ENCODE measurements at regions not wholly inside any gene's neighbourhood (a gene's known extent, or its start where the extent isn't known, plus 50 kb on each side); places are given as distances from the start of the nearest gene placed in this dataset.
A peak's percentile ranks its signal among the peaks of the same experiment; 100 is the strongest.

- no peaks in the 10 kb centered on the region for H3K36me3 Mint-ChIP-seq
- TF ChIP-seq CTCF (conservative IDR thresholded peaks at IDR 0.05): no peak
- no peak overlapping the region for H3K27ac Mint-ChIP-seq
- H3K4me1 Mint-ChIP-seq (ENCODE audit: unreplicated experiment): peaks cover 5% of the 10 kb centered on the region
- H3K27me3 Mint-ChIP-seq: no peaks in the 10 kb centered on the region
- no peaks in the 10 kb centered on the region for H3K9me3 Mint-ChIP-seq
- no peak overlapping the region for H3K4me3 Mint-ChIP-seq
- DNase-seq (ENCODE audit: extremely low spot score, unreplicated experiment): no peak
These were observed 1960.1 kb upstream of the ADGRL3 start for GRCh38 chr4:59240011-59240410.

- Mint-ChIP-seq H3K9me3 (no peaks in the 10 kb centered on the region), H3K27ac (no peak overlapping the region)
These were observed 1957.1 kb upstream of the ADGRL3 start for GRCh38 chr4:59243038-59243437.

GRCh38 chr4:59247032-59247431 is 1953.1 kb upstream of the ADGRL3 start:
- Mint-ChIP-seq H3K9me3 (no peaks in the 10 kb centered on the region), H3K27ac (no peak overlapping the region), H3K36me3 (no peaks in the 10 kb centered on the region), H3K4me3 (no peak overlapping the region), H3K27me3 (no peaks in the 10 kb centered on the region), H3K4me1 (ENCODE audit: unreplicated experiment) (no peaks in the 10 kb centered on the region)
- TF ChIP-seq CTCF (conservative IDR thresholded peaks at IDR 0.05): peak; percentile 71
- DNase-seq (ENCODE audit: extremely low spot score, unreplicated experiment): no peak

More at GRCh38 chr4:59243038-59243437, 1957.1 kb upstream of the ADGRL3 start:
- no peak for TF ChIP-seq CTCF (conservative IDR thresholded peaks at IDR 0.05)
- H3K4me3 Mint-ChIP-seq: no peak overlapping the region
- no peaks in the 10 kb centered on the region for H3K27me3 Mint-ChIP-seq
- DNase-seq (ENCODE audit: extremely low spot score, unreplicated experiment): no peak
- H3K36me3 Mint-ChIP-seq: no peaks in the 10 kb centered on the region
- H3K4me1 Mint-ChIP-seq (ENCODE audit: unreplicated experiment): peaks cover 5% of the 10 kb centered on the region

DNA sequence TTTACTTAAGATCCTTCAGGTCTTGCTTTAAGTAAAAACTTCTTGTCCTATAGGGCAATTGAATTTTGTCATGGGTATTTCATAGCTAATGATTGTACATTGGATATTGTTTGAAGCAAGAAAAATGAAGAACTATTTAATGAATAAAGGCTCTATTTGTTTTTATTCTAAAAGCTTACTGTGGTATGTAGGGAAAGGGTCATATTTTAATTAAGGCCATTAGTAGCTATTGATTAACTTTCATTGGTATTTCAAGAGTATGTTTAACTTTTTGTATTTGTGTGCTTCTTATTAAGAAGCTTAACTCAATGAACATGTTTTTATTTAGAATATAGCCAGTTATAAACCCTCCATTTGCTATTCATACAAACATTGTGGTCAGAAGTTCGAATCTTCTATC is 1951.8 kb upstream of the ADGRL3 start:
- H3K4me3 Mint-ChIP-seq: no peak overlapping the region
- H3K36me3 Mint-ChIP-seq: no peaks in the 10 kb centered on the region
- DNase-seq (ENCODE audit: extremely low spot score, unreplicated experiment): no peak
- H3K9me3 Mint-ChIP-seq: no peaks in the 10 kb centered on the region
- no peak overlapping the region for H3K27ac Mint-ChIP-seq
- TF ChIP-seq CTCF (conservative IDR thresholded peaks at IDR 0.05): no peak
- H3K27me3 Mint-ChIP-seq: no peaks in the 10 kb centered on the region
- H3K4me1 Mint-ChIP-seq (ENCODE audit: unreplicated experiment): no peaks in the 10 kb centered on the region

GRCh38 chr4:59249110-59249509 is 1951.0 kb upstream of the ADGRL3 start:
- H3K27ac Mint-ChIP-seq: no peak overlapping the region

More at GRCh38 chr4:59249110-59249509, 1951.0 kb upstream of the ADGRL3 start:
- H3K4me1 Mint-ChIP-seq (ENCODE audit: unreplicated experiment): no peaks in the 10 kb centered on the region
- H3K4me3 Mint-ChIP-seq: no peak overlapping the region
- H3K36me3 Mint-ChIP-seq: no peaks in the 10 kb centered on the region
- TF ChIP-seq CTCF (conservative IDR thresholded peaks at IDR 0.05): no peak
- no peaks in the 10 kb centered on the region for H3K9me3 Mint-ChIP-seq
- no peak for DNase-seq (ENCODE audit: extremely low spot score, unreplicated experiment)
- no peaks in the 10 kb centered on the region for H3K27me3 Mint-ChIP-seq

Data from type B pancreatic cell (in vitro differentiated cells).